GM12878 (cell line): ENCODE measurements at regions not wholly inside any gene's neighbourhood (a gene's known extent, or its start where the extent isn't known, plus 50 kb on each side); places are given as distances from the start of the nearest gene placed in this dataset.

Experiments used
- BACH1 ChIP-seq: fragments of 450-650 bp; IDR thresholded peaks from 2 replicates; pipeline ENCODE4 v1.6.1; 2017; ENCODE audit warnings: mild to moderate bottlenecking, borderline replicate concordance
- CBX5 ChIP-seq: sonication (generic); IDR thresholded peaks from 2 replicates; pipeline ENCODE4 v1.6.1; 2016; ENCODE audit warnings: low read depth, moderate library complexity, mild to moderate bottlenecking, inconsistent platforms
- EZH2 ChIP-seq: IDR thresholded peaks from 2 replicates; pipeline ENCODE4 v1.6.1; 2012; ENCODE audit warnings: low read depth, mild to moderate bottlenecking, control low read depth, inconsistent platforms, low read length, borderline replicate concordance; ENCODE audit not compliant: control insufficient read depth
- MYC ChIP-seq: IDR thresholded peaks from 2 replicates; pipeline ENCODE4 v1.6.1; 2011; ENCODE audit warnings: mild to moderate bottlenecking, low read length, moderate library complexity, inconsistent platforms; ENCODE audit not compliant: insufficient read depth, insufficient replicate concordance, insufficient read length, severe bottlenecking
- NRF1 ChIP-seq: conservative IDR thresholded peaks from 2 replicates; pipeline ENCODE4 v1.6.1; 2011; ENCODE audit warnings: mild to moderate bottlenecking, low read depth, low read length, improper control_type of control experiment
- ZNF687 ChIP-seq: fragments of 450-650 bp; IDR thresholded peaks from 2 replicates; pipeline ENCODE4 v1.6.1; 2017; ENCODE audit warnings: mild to moderate bottlenecking, moderate library complexity
- TF ChIP-seq, protein P1 (sequence below): fragments of 450-650 bp; IDR thresholded peaks from 2 replicates; pipeline ENCODE4 v1.6.1; 2017; ENCODE audit warnings: mild to moderate bottlenecking, moderate library complexity

DNA sequence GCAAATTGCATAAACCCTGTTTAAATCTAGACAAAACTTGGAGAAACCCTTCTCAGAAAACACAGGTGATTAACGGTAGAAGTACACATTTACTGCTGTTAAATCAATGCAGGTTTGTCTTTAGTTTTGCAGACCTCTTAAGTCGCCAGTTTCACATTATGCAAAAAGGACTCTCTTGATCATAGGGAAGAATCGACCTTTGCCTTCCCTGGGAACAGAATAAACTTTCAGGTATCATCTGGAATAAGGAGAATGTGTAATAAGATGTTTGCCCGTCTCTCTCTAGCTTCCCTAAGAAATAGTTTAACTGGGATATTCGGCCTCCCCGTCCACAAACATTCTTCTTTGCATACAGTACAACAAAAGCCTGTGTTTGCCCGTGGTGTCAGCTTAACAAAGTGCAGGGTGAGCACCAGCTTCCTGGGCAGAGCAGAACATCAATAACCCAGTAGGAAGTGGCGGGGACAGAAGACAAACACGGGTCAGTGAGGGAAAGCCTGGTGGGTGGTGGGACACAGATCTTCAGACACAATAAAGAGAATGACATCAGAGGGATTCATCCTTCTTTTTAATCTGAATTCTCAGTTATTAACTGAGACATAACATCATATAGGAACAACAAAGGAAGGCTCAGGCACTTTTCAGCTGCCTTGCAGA lies 1077.7 kb upstream of the SLC10A2 start (continued):
- TF ChIP-seq, protein P1, sequence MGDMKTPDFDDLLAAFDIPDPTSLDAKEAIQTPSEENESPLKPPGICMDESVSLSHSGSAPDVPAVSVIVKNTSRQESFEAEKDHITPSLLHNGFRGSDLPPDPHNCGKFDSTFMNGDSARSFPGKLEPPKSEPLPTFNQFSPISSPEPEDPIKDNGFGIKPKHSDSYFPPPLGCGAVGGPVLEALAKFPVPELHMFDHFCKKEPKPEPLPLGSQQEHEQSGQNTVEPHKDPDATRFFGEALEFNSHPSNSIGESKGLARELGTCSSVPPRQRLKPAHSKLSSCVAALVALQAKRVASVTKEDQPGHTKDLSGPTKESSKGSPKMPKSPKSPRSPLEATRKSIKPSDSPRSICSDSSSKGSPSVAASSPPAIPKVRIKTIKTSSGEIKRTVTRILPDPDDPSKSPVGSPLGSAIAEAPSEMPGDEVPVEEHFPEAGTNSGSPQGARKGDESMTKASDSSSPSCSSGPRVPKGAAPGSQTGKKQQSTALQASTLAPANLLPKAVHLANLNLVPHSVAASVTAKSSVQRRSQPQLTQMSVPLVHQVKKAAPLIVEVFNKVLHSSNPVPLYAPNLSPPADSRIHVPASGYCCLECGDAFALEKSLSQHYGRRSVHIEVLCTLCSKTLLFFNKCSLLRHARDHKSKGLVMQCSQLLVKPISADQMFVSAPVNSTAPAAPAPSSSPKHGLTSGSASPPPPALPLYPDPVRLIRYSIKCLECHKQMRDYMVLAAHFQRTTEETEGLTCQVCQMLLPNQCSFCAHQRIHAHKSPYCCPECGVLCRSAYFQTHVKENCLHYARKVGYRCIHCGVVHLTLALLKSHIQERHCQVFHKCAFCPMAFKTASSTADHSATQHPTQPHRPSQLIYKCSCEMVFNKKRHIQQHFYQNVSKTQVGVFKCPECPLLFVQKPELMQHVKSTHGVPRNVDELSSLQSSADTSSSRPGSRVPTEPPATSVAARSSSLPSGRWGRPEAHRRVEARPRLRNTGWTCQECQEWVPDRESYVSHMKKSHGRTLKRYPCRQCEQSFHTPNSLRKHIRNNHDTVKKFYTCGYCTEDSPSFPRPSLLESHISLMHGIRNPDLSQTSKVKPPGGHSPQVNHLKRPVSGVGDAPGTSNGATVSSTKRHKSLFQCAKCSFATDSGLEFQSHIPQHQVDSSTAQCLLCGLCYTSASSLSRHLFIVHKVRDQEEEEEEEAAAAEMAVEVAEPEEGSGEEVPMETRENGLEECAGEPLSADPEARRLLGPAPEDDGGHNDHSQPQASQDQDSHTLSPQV, result no peak
- TF ChIP-seq ZNF687 (no peak), NRF1 (no peak), BACH1 (no peak), EZH2 (no peak), MYC (no peak), CBX5 (no peak)
